Lung (tissue), 11 donors: ENCODE measurements at regions not wholly inside any gene's neighbourhood (a gene's known extent, or its start where the extent isn't known, plus 50 kb on each side); places are given as distances from the start of the nearest gene placed in this dataset.

Source experiments
- ATAC-seq: fragments of 200-7000 bp; cut with Tn5 transposase; one replicate; pipeline ENCODE4 v1.9.1; 2020; ENCODE audit warnings: moderate number of reproducible peaks; ENCODE audit not compliant: insufficient read depth, low FRiP score
- DNase-seq, 3 donors: peaks; one replicate each; pipeline ENCODE4 v3.0.0-alpha.2; 2013 to 2017
- H3K27ac ChIP-seq, 2 donors: one replicate each; pipeline ENCODE4 v1.5.1; 2013; ENCODE audit warnings: mild to moderate bottlenecking in 2 of 2, moderate library complexity in 2 of 2, control low read depth in 1 of 2, inconsistent platforms in 1 of 2, low read depth in 1 of 2, low read length in 1 of 2
- H3K27me3 ChIP-seq, 3 donors: one replicate each; pipeline ENCODE4 v1.5.1; 2013; ENCODE audit warnings: low read length in 2 of 3; ENCODE audit not compliant: control insufficient read depth in 3 of 3, insufficient read depth in 3 of 3
- H3K36me3 ChIP-seq, 4 donors: one replicate each; pipeline ENCODE4 v1.5.1; 2013; ENCODE audit warnings: low read length in 4 of 4, mild to moderate bottlenecking in 1 of 4, moderate library complexity in 1 of 4; ENCODE audit not compliant: control insufficient read depth in 4 of 4, insufficient read depth in 4 of 4
- H3K4me1 ChIP-seq, 5 donors: one replicate each; pipeline ENCODE4 v1.5.1; 2013; ENCODE audit warnings: low read length in 5 of 5, mild to moderate bottlenecking in 2 of 5, moderate library complexity in 1 of 5; ENCODE audit not compliant: control insufficient read depth in 5 of 5, insufficient read depth in 5 of 5
- H3K4me3 ChIP-seq: one replicate; pipeline ENCODE4 v1.5.1; 2013; ENCODE audit warnings: mild to moderate bottlenecking, control low read depth, moderate library complexity
- H3K9ac ChIP-seq, 2 donors: one replicate each; pipeline ENCODE4 v1.5.1; 2013; ENCODE audit warnings: low read length in 2 of 2, control low read depth in 1 of 2; ENCODE audit not compliant: insufficient read depth in 1 of 2
- H3K9me3 ChIP-seq, 4 donors: one replicate each; pipeline ENCODE4 v1.5.1; 2013; ENCODE audit warnings: low read length in 3 of 4, mild to moderate bottlenecking in 1 of 4, moderate library complexity in 1 of 4; ENCODE audit not compliant: control insufficient read depth in 4 of 4, insufficient read depth in 3 of 4
- WGBS, 2 donors: extraction: QIAGEN DNeasy Blood & Tissue Kit; methylation state at CpG; one replicate each; pipeline ENCODE4 v1.1.7; 2013; 5-methylcytosine and 5-hydroxymethylcytosine counted together
- TF ChIP-seq, protein P1 (sequence below): IDR thresholded peaks from 2 replicates; pipeline ENCODE4 v1.5.1; 2012; ENCODE audit warnings: mild to moderate bottlenecking; ENCODE audit errors: control extremely low read depth, extremely low read depth
- donor health status: control.
- donor health status: control.
- donor health status: Bipolar disorder and iron deficiency.
- donor health status: healthy.
- donor health status: DM: yes; HTN: yes; CAD: no.

DNA sequence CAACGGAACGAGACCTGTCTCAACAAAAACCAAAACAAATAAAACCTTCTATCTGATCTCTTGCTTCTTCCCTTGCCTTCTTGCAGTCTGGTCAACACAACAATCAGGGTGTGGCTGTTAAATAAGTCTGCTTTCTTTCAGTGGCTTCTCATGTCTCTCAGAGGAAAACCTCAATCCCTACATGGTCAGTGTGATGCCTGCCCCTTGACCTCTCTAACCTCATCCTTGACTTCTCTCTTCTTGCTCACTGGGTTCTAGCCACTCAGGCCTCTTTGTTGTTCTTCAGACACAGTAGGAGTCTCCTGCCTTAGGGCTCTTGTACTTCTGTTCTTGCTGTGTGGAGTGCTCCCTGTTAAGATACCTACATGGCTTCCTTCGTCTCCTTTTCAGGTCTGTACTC, 220.4 kb downstream of the SDHAF3 start:
- ATAC-seq (no peak), DNase-seq (no peak)
- WGBS, 2 donors: 83 to 89% methylated on average over 3 of the region's 3 CpGs
- H3K36me3 ChIP-seq: no peaks in the 10 kb centered on the region
- peaks cover 0 to 3% (median 0%) of the 10 kb centered on the region in 4 donors for H3K9me3 ChIP-seq
- H3K4me1 ChIP-seq: no peaks in the 10 kb centered on the region
- H3K9ac ChIP-seq: no peak overlapping the region
- H3K4me3 ChIP-seq: no peak overlapping the region
- no peak overlapping the region for H3K27ac ChIP-seq
- TF ChIP-seq, protein P1, sequence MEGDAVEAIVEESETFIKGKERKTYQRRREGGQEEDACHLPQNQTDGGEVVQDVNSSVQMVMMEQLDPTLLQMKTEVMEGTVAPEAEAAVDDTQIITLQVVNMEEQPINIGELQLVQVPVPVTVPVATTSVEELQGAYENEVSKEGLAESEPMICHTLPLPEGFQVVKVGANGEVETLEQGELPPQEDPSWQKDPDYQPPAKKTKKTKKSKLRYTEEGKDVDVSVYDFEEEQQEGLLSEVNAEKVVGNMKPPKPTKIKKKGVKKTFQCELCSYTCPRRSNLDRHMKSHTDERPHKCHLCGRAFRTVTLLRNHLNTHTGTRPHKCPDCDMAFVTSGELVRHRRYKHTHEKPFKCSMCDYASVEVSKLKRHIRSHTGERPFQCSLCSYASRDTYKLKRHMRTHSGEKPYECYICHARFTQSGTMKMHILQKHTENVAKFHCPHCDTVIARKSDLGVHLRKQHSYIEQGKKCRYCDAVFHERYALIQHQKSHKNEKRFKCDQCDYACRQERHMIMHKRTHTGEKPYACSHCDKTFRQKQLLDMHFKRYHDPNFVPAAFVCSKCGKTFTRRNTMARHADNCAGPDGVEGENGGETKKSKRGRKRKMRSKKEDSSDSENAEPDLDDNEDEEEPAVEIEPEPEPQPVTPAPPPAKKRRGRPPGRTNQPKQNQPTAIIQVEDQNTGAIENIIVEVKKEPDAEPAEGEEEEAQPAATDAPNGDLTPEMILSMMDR: no peak
- no peaks in the 10 kb centered on the region for H3K27me3 ChIP-seq

DNA sequence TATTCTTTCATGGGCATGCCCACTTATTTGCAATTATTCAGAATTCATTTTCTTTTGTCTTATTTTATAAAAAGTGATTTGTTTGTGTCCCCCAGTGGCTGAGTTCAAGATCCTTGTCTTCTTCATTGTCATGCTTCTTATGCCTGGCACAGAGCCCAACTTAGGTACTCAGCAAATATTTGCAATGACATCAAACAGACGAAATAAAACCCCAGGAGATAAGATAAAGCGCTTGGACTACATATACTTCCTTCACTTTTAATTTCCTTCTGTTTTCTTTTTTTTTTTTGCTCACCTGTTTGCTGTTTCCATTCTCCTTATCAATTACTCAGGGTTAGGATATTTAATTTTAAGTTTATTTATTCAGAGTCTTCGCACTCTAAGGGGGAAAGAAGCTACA, 225.0 kb downstream of the SDHAF3 start:
- peaks cover 0 to 3% (median 0%) of the 10 kb centered on the region in 4 donors for H3K9me3 ChIP-seq
- no peak overlapping the region for H3K27ac ChIP-seq
- 41 to 54% methylated on average over 3 of the region's 3 CpGs for WGBS, 2 donors
- ATAC-seq: no peak
- no peaks in the 10 kb centered on the region for H3K4me1 ChIP-seq
- H3K4me3 ChIP-seq: no peak overlapping the region
- TF ChIP-seq, protein P1: no peak
- no peak for DNase-seq
- no peaks in the 10 kb centered on the region for H3K27me3 ChIP-seq
- no peak overlapping the region for H3K9ac ChIP-seq
- H3K36me3 ChIP-seq: no peaks in the 10 kb centered on the region

DNA sequence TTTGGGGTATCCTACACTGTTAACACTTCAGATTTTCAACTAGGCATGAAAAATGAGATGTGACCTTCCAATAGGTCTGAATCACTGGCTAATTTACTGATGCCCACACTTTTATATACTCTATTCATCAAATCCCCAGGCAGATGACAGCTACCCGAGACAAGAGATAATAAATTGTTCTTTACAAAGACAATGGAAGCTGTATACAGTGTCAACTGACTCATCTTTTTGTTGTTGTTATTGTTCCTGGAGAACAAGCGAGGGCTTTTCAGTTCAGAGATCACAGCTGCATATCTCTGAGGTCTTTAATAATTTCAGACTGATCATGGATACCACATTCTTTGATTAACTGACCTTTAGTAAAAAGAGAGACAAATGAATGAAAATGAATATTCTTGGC, 228.9 kb downstream of the SDHAF3 start:
- DNase-seq (no peak), ATAC-seq (no peak)
- WGBS, 2 donors: 63 to 68% methylated on average over 2 of the region's 2 CpGs
- Histone ChIP-seq H3K4me3 (no peak overlapping the region), H3K27me3 (no peaks in the 10 kb centered on the region), H3K4me1 (no peaks in the 10 kb centered on the region), H3K27ac (no peak overlapping the region), H3K9ac (no peak overlapping the region), H3K9me3 (peaks cover 0 to 4% (median 0%) of the 10 kb centered on the region in 4 donors), H3K36me3 (no peaks in the 10 kb centered on the region)
- TF ChIP-seq, protein P1: no peak

DNA sequence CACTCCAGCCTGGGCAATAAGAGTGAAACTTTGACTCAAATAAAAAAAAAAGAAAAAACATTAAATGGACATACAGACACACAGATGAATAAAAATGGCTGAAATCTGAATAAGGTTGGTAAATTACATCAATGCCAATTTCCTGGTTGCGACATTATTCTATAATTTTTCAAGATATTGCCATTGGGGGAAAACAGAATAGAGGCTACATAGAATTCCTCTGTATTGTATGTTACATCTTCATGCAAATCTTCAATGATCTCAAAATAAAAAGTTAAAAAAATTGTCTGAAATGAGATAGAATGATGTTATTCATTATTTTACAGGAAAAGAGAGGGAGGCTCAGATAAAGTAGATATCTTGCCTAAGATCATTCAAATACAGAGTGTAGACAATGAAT, 234.0 kb downstream of the SDHAF3 start:
- Histone ChIP-seq H3K4me3 (no peak overlapping the region), H3K9me3 (peaks cover 0 to 4% (median 1%) of the 10 kb centered on the region in 4 donors), H3K4me1 (no peaks in the 10 kb centered on the region), H3K27ac (no peak overlapping the region), H3K36me3 (no peaks in the 10 kb centered on the region), H3K27me3 (no peaks in the 10 kb centered on the region), H3K9ac (no peak overlapping the region)
- DNase-seq (no peak), ATAC-seq (no peak)
- TF ChIP-seq, protein P1: no peak
- 92 to 93% methylated on average over 1 of the region's 1 CpG for WGBS, 2 donors
